HG03432 (cell line): ENCODE measurements at regions not wholly inside any gene's neighbourhood (a gene's known extent, or its start where the extent isn't known, plus 50 kb on each side); places are given as distances from the start of the nearest gene placed in this dataset.
A peak's percentile ranks its signal among the peaks of the same experiment; 100 is the strongest.

ENCODE experiments used
- ATAC-seq: cut with Tn5 transposase; IDR thresholded peaks from one replicate; pipeline ENCODE4 v1.9.1; 2021; ENCODE audit warnings: mild to moderate bottlenecking, moderate library complexity; ENCODE audit not compliant: unreplicated experiment

DNA sequence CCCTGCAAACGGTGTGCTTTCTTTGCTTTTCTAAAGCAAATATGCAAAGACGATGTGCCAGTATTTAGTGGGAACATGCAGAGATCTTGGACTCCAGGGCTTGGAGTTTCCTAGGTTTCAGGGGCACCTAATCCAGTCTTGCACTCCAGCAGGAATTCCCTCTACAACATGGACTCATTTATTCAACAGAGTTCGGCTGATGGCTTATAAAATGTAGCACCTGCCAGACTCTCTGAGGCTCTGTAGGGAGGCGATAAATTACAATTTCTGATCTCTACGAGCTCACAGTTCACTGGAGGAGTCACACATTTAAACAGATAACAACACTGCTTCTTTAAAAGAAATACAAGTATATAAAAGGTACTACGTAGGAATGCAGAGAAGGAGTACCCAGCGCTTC lies 143.7 kb downstream of the FGF9 start:
- ATAC-seq: no peak

DNA sequence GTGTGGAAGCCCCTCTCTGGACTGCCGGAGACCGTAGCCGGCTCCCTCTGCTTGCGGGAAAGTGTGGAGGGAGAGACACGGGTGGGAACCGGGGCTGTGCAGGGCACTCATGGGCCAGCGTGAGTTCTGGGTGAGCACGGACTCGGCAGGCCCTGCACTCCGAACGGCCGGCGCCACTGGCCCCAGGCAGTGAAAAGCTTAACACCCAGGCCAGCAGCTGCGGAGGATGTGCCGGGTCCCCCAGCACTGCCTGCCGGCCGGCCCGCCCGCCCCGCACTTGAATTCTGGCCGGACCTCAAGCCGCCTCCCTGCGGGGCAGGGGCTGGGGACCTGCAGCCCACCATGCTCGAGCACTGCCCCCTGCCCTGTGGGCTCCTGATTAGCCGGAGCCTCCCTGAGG lies 147.0 kb downstream of the FGF9 start:
- ATAC-seq: no peak

DNA sequence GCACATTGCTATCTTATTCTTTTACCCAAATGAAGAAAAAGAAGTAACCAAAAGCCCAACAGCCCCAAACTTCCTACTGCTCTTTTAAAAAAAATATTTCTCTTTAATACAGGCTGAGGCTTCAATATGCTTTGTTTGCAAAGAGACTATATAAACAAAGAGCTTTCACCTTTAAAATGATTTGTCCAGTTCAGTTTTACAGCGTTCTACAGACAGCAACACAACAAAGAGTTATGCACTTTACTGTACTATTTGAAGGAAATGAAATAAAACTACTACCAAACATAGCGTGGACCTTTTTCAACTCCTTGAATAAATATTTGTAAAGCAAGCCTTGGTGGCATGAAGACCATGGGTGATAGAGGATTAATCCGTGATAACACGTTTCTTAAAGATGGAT lies 151.2 kb downstream of the FGF9 start:
- ATAC-seq: no peak

DNA sequence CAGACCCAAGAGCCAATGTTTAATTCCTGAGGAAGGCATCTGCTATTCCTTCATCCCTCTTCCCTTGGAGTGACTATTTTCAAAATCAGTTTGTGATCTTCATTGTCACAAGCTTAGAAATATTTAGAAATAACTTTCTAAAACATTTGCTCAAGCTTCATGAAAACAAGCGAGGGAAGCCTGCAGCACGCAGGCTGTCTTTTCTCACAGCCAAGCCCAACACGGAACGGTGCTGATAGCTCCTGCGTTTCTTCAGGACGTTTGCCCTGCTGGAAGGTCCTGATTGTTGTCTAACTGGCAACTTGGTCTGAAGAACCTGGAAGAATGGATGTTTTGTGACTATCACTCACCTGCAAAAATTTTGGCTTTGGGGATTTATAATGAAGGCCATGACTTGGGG lies 152.5 kb downstream of the FGF9 start:
- no peak for ATAC-seq

DNA sequence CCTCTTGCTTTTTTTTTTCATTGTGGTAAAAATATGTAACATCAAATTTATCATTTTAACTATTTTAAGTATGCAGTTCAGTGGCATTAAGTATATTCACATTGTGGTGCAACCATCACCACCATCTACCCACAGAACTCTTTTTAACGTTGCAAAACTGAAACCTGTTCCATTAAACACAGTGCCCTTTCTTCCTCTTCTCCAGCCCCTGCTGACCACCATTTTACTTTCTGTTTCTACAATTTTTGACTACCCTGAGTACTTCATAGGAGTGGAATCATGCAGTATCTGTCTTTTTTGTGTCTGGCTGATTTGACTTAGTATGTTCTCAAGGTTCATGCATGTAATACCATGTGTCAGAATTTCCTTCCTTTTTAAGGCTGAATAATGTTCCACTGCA lies 153.1 kb downstream of the FGF9 start:
- peak; percentile 58 for ATAC-seq

DNA sequence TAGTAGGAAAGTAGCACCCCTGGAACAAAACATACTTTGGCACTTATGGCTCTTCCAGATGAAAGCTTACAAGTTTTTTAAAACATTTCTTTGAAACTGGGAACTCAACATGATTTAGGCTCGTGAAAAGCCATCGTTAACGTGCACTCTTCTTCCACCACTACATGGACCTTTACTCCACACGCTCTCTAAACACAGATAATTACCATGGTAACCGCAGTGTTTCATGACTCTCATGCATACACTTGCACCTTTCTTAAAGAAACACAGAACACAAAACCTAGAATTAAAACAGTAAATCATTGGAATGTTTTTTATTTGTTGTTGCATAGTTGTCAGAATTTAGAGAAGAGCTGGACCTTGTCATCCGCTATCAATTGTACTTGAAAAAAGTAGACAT lies 154.3 kb downstream of the FGF9 start:
- ATAC-seq: no peak

GRCh38 chr13:21825801-21826200 lies 154.9 kb downstream of the FGF9 start:
- no peak for ATAC-seq

DNA sequence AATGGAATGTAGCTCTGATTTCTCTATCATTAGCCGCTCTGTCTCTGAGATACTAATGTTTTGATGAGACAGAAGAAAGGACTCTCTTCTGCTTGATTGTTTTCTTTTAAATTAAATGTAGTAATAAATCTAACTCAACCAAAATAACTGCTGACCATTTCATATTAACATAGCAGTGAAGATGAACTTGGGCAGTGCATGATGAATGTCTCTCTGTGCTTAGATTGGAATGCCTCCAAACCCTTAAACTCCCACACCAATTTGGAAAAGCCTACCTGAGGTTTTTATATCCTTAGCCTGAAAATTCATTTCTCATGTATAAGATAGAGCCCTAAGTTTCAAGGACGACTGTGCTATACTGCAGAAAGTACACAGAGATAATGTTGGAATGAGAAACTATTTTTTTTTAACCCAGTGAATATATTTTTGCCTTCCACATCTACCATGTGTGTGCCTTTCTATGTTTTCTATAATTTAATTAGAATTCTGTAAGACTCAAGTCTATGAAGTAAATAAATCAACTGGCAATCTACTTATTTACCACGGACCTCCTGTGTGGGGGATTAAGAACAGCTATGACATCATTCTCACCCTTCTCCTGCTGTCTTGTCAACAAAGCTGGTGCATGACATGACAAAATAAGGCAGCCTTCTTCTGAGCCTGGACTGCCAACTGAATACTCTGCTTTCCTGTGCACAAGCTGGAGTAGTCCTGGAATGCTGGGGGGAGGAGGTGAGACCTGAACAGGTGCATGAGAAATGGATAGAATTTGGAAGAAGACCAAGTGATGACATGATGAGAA lies 155.5 kb downstream of the FGF9 start:
- ATAC-seq: no peak

GRCh38 chr13:21831654-21832324 lies 160.9 kb downstream of the FGF9 start:
- no peak for ATAC-seq

GRCh38 chr13:21833921-21834320 lies 163.0 kb downstream of the FGF9 start:
- no peak for ATAC-seq

GRCh38 chr13:21834521-21834920 lies 163.6 kb downstream of the FGF9 start:
- no peak for ATAC-seq

- no peak for ATAC-seq
Measured at GRCh38 chr13:21837288-21837687, 166.4 kb downstream of the FGF9 start.

DNA sequence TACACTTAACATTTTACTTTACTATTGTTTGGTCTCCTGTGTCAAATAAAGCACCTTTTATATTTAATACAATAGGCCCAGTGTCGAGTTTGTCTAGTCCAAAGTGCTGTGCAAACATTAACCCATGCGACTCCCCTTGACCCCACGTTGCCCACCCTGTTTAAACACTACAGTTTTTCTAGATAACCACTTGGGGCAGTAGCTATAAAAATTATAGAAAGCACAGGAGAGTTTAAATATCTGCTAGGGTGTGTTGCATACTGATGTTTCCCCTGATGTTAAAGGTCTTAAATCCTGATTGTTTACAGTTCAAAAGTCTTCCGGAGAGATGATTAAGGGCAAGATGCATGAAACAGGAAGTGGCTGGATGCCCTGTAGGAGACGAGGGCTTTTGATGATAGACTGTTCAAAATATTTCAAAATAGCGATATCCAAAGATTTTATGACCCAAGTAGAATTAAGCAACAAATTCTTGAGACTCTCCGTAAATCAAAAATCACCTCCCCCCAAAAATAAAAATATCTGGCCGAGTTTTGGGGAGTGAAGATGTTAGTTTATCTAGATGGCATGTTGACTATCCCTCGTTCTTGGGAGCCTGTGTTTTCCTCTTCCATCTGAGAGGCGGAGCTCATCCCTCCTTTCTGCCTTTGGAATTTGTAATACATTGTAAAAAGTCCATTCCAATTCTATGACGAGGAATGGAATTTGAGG lies 167.1 kb downstream of the FGF9 start:
- ATAC-seq: no peak

GRCh38 chr13:21846605-21847004 lies 175.7 kb downstream of the FGF9 start:
- ATAC-seq: no peak

- peak; percentile 85 for ATAC-seq
Measured at GRCh38 chr13:21849323-21849722, 178.4 kb downstream of the FGF9 start.

GRCh38 chr13:21850013-21851006 lies 179.4 kb downstream of the FGF9 start:
- ATAC-seq: no peak

DNA sequence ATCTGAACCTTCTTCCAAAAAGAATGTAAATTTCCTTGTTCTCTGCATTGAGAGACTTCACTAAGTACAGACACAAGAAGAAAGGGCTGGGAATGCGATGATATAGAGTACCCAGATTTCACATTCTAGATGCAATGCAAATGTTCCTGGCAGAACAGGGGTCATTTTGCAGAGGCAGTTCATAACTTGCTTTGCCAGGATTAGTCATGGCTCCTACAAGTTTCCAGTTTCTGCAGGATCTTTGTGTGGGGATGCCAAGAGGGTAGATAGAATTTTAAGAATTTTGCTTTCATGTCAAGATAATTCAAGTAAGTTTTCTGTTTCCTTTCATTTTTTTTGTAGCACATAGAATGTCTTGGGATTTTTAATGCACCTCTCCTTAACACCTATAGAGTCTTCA lies 181.2 kb downstream of the FGF9 start:
- no peak for ATAC-seq

DNA sequence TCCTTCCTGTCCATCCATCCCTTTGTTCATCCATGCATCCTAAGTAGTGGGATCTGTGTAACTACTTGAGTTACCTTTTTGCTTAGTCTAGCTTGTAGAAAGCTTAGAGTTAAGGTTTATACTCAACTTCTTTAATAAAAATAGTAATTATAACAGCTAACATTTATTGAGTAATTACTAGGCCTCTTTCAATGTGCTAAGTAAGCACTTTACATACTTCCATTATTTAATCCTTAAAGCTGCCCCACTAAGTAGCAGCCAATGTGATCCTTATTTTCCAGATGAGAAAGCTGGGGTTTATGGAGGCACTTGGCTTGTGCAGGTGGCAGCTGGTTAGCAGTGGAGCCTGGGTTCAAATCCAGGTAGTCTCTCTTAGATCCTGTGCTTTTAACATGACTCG lies 182.9 kb downstream of the FGF9 start:
- no peak for ATAC-seq

DNA sequence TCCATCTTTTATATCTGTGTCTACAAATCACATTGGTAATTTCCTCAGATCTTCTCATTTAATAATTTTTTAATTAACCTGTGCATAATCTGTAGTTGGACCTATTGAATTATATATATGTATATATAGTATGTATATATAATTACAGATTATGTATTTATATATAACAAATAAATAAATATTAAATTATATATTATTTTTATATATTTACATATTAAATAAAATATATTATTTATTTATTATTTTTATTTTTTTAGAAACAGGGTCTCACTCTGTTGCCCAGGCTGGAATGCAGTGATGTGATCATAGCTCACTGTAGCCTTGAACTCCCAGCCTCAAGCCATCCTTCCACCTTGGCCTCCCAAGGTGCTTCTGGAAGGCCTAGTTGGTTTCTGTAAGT lies 197.9 kb downstream of the FGF9 start:
- ATAC-seq: no peak

- no peak for ATAC-seq
Measured at GRCh38 chr13:21871382-21871781, 200.5 kb downstream of the FGF9 start.

DNA sequence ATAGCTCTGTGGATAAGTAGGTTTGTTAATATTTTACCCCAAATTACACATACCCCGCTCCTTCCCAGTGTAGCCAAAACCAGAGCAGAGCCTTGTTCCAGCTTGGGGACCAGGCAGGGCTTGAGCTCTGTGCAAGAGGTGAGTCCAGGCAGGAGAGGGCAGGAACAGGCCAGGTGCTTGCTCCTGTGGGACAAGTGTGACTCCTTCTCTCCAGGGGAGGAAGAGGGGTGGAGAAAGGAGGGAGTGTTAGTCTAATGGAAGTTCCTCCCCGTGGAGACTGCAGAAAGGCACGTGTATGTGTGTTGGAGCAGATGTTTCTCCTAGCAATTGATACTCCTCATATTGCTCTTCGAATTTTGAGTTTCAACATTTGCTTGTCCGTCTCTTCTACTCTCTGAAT lies 201.0 kb downstream of the FGF9 start:
- no peak for ATAC-seq
